SK-N-SH treated with all-trans-retinoic acid at 6 μM for 48 hours (cell line): ENCODE measurements at regions not wholly inside any gene's neighbourhood (a gene's known extent, or its start where the extent isn't known, plus 50 kb on each side); places are given as distances from the start of the nearest gene placed in this dataset.

Source experiments
- CREB5 ChIP-seq: fragments of 250-450 bp; sonication (Bioruptor Pico); IDR thresholded peaks from 2 replicates; pipeline ENCODE4 v1.5.1; 2020; ENCODE audit warnings: low read depth, mild to moderate bottlenecking, moderate library complexity
- PPARA ChIP-seq: fragments of 250-450 bp; sonication (Bioruptor Pico); IDR thresholded peaks from 2 replicates; pipeline ENCODE4 v1.5.0; 2020; ENCODE audit warnings: mild to moderate bottlenecking, borderline replicate concordance
- RARB ChIP-seq: fragments of 250-450 bp; sonication (Bioruptor Pico); IDR thresholded peaks from 2 replicates; pipeline ENCODE4 v1.8.0; 2021; ENCODE audit warnings: mild to moderate bottlenecking, moderate library complexity
- SNAI2 ChIP-seq: fragments of 250-450 bp; sonication (Bioruptor Pico); IDR thresholded peaks from 2 replicates; pipeline ENCODE4 v1.5.0; 2020; ENCODE audit warnings: mild to moderate bottlenecking, moderate library complexity
- ZFP30 ChIP-seq: fragments of 450-650 bp; formaldehyde crosslinking; IDR thresholded peaks from 2 replicates; pipeline ENCODE4 v1.5.0; 2022; ENCODE audit warnings: mild to moderate bottlenecking, moderate library complexity
- ZNF8 ChIP-seq: fragments of 450-650 bp; formaldehyde crosslinking; IDR thresholded peaks from 2 replicates; pipeline ENCODE4 v1.5.0; 2020; ENCODE audit warnings: mild to moderate bottlenecking, moderate library complexity
- TF ChIP-seq, protein P1 (sequence below): fragments of 250-450 bp; sonication (Bioruptor Pico); IDR thresholded peaks from 2 replicates; pipeline ENCODE4 v1.8.0; 2020; ENCODE audit warnings: mild to moderate bottlenecking, moderate library complexity, borderline replicate concordance

- no peak for TF ChIP-seq CREB5
- TF ChIP-seq, protein P1, sequence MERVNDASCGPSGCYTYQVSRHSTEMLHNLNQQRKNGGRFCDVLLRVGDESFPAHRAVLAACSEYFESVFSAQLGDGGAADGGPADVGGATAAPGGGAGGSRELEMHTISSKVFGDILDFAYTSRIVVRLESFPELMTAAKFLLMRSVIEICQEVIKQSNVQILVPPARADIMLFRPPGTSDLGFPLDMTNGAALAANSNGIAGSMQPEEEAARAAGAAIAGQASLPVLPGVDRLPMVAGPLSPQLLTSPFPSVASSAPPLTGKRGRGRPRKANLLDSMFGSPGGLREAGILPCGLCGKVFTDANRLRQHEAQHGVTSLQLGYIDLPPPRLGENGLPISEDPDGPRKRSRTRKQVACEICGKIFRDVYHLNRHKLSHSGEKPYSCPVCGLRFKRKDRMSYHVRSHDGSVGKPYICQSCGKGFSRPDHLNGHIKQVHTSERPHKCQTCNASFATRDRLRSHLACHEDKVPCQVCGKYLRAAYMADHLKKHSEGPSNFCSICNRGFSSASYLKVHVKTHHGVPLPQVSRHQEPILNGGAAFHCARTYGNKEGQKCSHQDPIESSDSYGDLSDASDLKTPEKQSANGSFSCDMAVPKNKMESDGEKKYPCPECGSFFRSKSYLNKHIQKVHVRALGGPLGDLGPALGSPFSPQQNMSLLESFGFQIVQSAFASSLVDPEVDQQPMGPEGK (CRISPR knock-in tag): no peak
- TF ChIP-seq PPARA: no peak
- no peak for TF ChIP-seq RARB (CRISPR knock-in tag)
- TF ChIP-seq ZFP30 (CRISPR knock-in tag): no peak
- TF ChIP-seq ZNF8 (CRISPR knock-in tag): no peak
- no peak for TF ChIP-seq SNAI2 (CRISPR knock-in tag)
Measured at GRCh38 chr13:89650226-89650625, 1697.3 kb upstream of the MIR17HG start.
